Gastrocnemius medialis (tissue), 4 donors: ENCODE measurements at regions not wholly inside any gene's neighbourhood (a gene's known extent, or its start where the extent isn't known, plus 50 kb on each side); places are given as distances from the start of the nearest gene placed in this dataset.

Experiments used
- POLR2A ChIP-seq, 2 donors: fragments of 450-650 bp; IDR thresholded peaks; one replicate each; pipeline ENCODE4 v1.6.1; 2017; ENCODE audit warnings: antibody characterized with exemption in 2 of 2, mild to moderate bottlenecking in 2 of 2, moderate library complexity in 2 of 2
- TF ChIP-seq, protein P1 (sequence below), 5 experiments: fragments of 450-650 bp in 3 of 5; fragments of 200-600 bp in 2 of 5; sonication (generic) in 2 of 5; IDR thresholded peaks in 4 of 5; conservative IDR thresholded peaks in 1 of 5; 1 replicate in 4 of 5; 2 replicates in 1 of 5; pipeline ENCODE4 v1.5.1; 2016 to 2019; ENCODE audit warnings: antibody characterized with exemption in 5 of 5, mild to moderate bottlenecking in 3 of 5, moderate library complexity in 3 of 5

DNA sequence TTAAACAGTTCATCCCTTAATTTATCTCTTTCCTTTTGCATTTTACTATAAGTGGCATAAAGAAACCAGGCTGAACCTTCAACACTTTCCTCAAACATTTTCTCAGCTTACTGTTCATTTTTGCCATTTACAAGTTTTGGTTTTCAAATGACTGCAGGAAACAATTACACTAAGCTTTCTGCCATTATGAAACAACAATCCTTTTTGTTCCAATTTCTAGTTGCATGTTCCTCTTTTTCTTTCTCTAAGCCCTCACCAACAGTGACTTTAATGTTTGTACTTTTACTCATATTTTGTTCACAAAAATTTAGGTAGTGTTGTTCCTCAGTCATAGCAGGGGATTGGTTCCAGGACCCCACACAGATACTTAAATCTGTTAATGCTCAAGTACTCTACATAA is 1526.1 kb downstream of the STIM2 start:
- no peak for TF ChIP-seq POLR2A (IDR thresholded peaks at IDR 0.05)
- TF ChIP-seq, protein P1, sequence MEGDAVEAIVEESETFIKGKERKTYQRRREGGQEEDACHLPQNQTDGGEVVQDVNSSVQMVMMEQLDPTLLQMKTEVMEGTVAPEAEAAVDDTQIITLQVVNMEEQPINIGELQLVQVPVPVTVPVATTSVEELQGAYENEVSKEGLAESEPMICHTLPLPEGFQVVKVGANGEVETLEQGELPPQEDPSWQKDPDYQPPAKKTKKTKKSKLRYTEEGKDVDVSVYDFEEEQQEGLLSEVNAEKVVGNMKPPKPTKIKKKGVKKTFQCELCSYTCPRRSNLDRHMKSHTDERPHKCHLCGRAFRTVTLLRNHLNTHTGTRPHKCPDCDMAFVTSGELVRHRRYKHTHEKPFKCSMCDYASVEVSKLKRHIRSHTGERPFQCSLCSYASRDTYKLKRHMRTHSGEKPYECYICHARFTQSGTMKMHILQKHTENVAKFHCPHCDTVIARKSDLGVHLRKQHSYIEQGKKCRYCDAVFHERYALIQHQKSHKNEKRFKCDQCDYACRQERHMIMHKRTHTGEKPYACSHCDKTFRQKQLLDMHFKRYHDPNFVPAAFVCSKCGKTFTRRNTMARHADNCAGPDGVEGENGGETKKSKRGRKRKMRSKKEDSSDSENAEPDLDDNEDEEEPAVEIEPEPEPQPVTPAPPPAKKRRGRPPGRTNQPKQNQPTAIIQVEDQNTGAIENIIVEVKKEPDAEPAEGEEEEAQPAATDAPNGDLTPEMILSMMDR (IDR thresholded peaks at IDR 0.05 in 4 of 5, conservative IDR thresholded peaks at IDR 0.05 in 1 of 5): no peak
